GM23338 (cell line): ENCODE measurements at regions not wholly inside any gene's neighbourhood (a gene's known extent, or its start where the extent isn't known, plus 50 kb on each side); places are given as distances from the start of the nearest gene placed in this dataset.

ENCODE experiments used
- ATAC-seq: fragments of 200-7000 bp; cut with Tn5 transposase; 3 replicates; pipeline ENCODE4 v1.9.1; 2020
- DNase-seq: peaks from one replicate; pipeline ENCODE4 v3.0.0-alpha.2; 2015; ENCODE audit warnings: low spot score
- H2AFZ ChIP-seq: fragments of 200-600 bp; sonication (generic); 2 replicates; pipeline ENCODE4 v1.8.0; 2016; ENCODE audit warnings: antibody characterized with exemption, mild to moderate bottlenecking, moderate library complexity
- H3F3A ChIP-seq: fragments of 200-600 bp; sonication (generic); replicated peaks from 2 replicates; pipeline ENCODE4 v1.8.0; 2017; ENCODE audit warnings: antibody characterized with exemption, mixed run types, low read depth
- H3K27ac ChIP-seq: fragments of 200-600 bp; sonication (generic); 2 replicates; pipeline ENCODE4 v1.6.1; 2016; ENCODE audit warnings: low read depth
- H3K27me3 ChIP-seq: fragments of 200-600 bp; sonication (generic); 2 replicates; pipeline ENCODE4 v1.8.0; 2016; ENCODE audit warnings: mild to moderate bottlenecking, mixed run types, moderate library complexity; ENCODE audit not compliant: insufficient read depth
- H3K36me3 ChIP-seq: fragments of 200-600 bp; sonication (generic); 2 replicates; pipeline ENCODE4 v1.8.0; 2016; ENCODE audit warnings: mild to moderate bottlenecking; ENCODE audit not compliant: insufficient read depth
- H3K4me1 ChIP-seq: fragments of 200-600 bp; sonication (generic); 2 replicates; pipeline ENCODE4 v1.8.0; 2016; ENCODE audit warnings: mild to moderate bottlenecking, moderate library complexity; ENCODE audit not compliant: insufficient read depth
- H3K4me2 ChIP-seq: fragments of 200-600 bp; sonication (generic); 2 replicates; pipeline ENCODE4 v1.7.1; 2017; ENCODE audit warnings: mixed run types
- H3K4me3 ChIP-seq: fragments of 200-600 bp; sonication (generic); 2 replicates; pipeline ENCODE4 v1.6.1; 2016; ENCODE audit warnings: mixed run types
- H3K79me2 ChIP-seq: fragments of 200-600 bp; sonication (generic); replicated peaks from 2 replicates; pipeline ENCODE4 v1.8.0; 2017; ENCODE audit warnings: mild to moderate bottlenecking; ENCODE audit not compliant: insufficient read depth
- H3K9me2 ChIP-seq: fragments of 200-600 bp; sonication (generic); 2 replicates; pipeline ENCODE4 v1.8.0; 2017; ENCODE audit not compliant: insufficient read depth
- H4K20me1 ChIP-seq: fragments of 200-600 bp; sonication (generic); replicated peaks from 2 replicates; pipeline ENCODE4 v1.8.0; 2017; ENCODE audit warnings: mild to moderate bottlenecking; ENCODE audit not compliant: insufficient read depth
- H3K27ac Mint-ChIP-seq: 2 replicates; pipeline ENCODE4 v1.8.0; 2020; ENCODE audit warnings: inconsistent platforms, mild to moderate bottlenecking, moderate library complexity, mixed read lengths
- H3K27me3 Mint-ChIP-seq: 3 replicates; pipeline ENCODE4 v1.8.0; 2022; ENCODE audit warnings: low read depth, mild to moderate bottlenecking, moderate library complexity, mixed read lengths, inconsistent platforms; ENCODE audit not compliant: insufficient read depth, poor library complexity
- H3K36me3 Mint-ChIP-seq: 3 replicates; pipeline ENCODE4 v1.8.0; 2021; ENCODE audit warnings: low read depth, mild to moderate bottlenecking, inconsistent platforms, moderate library complexity, mixed read lengths
- H3K4me1 Mint-ChIP-seq: 3 replicates; pipeline ENCODE4 v1.8.0; 2020; ENCODE audit warnings: mild to moderate bottlenecking, inconsistent platforms, mixed read lengths
- H3K4me3 Mint-ChIP-seq: 3 replicates; pipeline ENCODE4 v1.8.0; 2021; ENCODE audit warnings: moderate library complexity, mild to moderate bottlenecking, inconsistent platforms, mixed read lengths
- H3K9me3 Mint-ChIP-seq: 3 replicates; pipeline ENCODE4 v1.8.0; 2020; ENCODE audit warnings: moderate library complexity, mild to moderate bottlenecking, inconsistent platforms, mixed read lengths
- CREB1 ChIP-seq: fragments of 250-450 bp; sonication (Bioruptor Pico); IDR thresholded peaks from 2 replicates; pipeline ENCODE4 v1.5.0; 2020; ENCODE audit warnings: low read depth, mild to moderate bottlenecking, moderate library complexity
- EZH2 ChIP-seq: fragments of 200-600 bp; sonication (generic); IDR thresholded peaks from one replicate; pipeline ENCODE4 v1.8.0; 2017; ENCODE audit warnings: antibody characterized with exemption, mild to moderate bottlenecking, low read depth; ENCODE audit not compliant: unreplicated experiment
- EZH2phosphoT487 ChIP-seq: fragments of 200-600 bp; sonication (generic); IDR thresholded peaks from one replicate; pipeline ENCODE4 v1.8.1; 2018; ENCODE audit warnings: antibody characterized with exemption; ENCODE audit not compliant: unreplicated experiment
- NANOG ChIP-seq: IDR thresholded peaks from 2 replicates; pipeline ENCODE4 v1.6.1; 2016; ENCODE audit warnings: antibody characterized with exemption, borderline replicate concordance
- POLR2AphosphoS5 ChIP-seq: IDR thresholded peaks from 2 replicates; pipeline ENCODE4 v1.6.1; 2016; ENCODE audit warnings: antibody characterized with exemption, low read depth
- STAT1 ChIP-seq: IDR thresholded peaks from one replicate; pipeline ENCODE4 v1.6.1; 2016; ENCODE audit warnings: antibody characterized with exemption; ENCODE audit not compliant: unreplicated experiment
- ZNF114 ChIP-seq: fragments of 250-450 bp; sonication (Bioruptor Pico); IDR thresholded peaks from 2 replicates; pipeline ENCODE4 v1.5.0; 2020; ENCODE audit warnings: mild to moderate bottlenecking, moderate library complexity
- ZNF331 ChIP-seq: fragments of 250-450 bp; sonication (Bioruptor Pico); IDR thresholded peaks from 2 replicates; pipeline ENCODE4 v1.5.0; 2020; ENCODE audit warnings: low read depth, mild to moderate bottlenecking, moderate library complexity
- TF ChIP-seq, protein P1 (sequence below): IDR thresholded peaks from one replicate; pipeline ENCODE4 v1.6.1; 2018; ENCODE audit warnings: antibody characterized with exemption; ENCODE audit not compliant: unreplicated experiment
- TF ChIP-seq, protein P2 (sequence below), 2 experiments: fragments of 200-600 bp in 1 of 2; sonication (generic) in 1 of 2; conservative IDR thresholded peaks; 2 replicates each; pipeline versions ENCODE4 v1.5.1 to v1.6.1; 2016 to 2017; ENCODE audit warnings: antibody characterized with exemption in 2 of 2, low read depth in 2 of 2, mild to moderate bottlenecking in 2 of 2, moderate library complexity in 1 of 2

DNA sequence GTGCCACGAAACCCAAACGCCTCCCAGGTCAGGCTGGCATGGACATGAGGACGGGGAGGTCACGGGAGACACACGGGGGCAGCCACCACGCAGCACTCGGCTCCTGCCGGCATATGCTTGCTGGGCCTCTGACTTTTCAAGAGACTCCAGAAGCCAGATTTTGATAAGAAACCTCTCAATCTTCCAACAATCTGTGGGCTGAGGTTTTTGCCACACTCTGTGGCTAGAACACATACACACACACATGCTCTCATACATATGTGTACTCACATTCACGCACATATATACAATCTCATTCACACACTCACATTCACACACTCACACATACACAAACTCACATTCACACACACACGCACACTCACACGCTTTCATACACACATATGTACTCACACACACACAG is 86.7 kb upstream of the LINGO1 start (continued):
- TF ChIP-seq CREB1 (CRISPR knock-in tag) (no peak), NANOG (no peak), EZH2 (no peak), POLR2AphosphoS5 (no peak), ZNF114 (CRISPR knock-in tag) (no peak)
- TF ChIP-seq, protein P1, sequence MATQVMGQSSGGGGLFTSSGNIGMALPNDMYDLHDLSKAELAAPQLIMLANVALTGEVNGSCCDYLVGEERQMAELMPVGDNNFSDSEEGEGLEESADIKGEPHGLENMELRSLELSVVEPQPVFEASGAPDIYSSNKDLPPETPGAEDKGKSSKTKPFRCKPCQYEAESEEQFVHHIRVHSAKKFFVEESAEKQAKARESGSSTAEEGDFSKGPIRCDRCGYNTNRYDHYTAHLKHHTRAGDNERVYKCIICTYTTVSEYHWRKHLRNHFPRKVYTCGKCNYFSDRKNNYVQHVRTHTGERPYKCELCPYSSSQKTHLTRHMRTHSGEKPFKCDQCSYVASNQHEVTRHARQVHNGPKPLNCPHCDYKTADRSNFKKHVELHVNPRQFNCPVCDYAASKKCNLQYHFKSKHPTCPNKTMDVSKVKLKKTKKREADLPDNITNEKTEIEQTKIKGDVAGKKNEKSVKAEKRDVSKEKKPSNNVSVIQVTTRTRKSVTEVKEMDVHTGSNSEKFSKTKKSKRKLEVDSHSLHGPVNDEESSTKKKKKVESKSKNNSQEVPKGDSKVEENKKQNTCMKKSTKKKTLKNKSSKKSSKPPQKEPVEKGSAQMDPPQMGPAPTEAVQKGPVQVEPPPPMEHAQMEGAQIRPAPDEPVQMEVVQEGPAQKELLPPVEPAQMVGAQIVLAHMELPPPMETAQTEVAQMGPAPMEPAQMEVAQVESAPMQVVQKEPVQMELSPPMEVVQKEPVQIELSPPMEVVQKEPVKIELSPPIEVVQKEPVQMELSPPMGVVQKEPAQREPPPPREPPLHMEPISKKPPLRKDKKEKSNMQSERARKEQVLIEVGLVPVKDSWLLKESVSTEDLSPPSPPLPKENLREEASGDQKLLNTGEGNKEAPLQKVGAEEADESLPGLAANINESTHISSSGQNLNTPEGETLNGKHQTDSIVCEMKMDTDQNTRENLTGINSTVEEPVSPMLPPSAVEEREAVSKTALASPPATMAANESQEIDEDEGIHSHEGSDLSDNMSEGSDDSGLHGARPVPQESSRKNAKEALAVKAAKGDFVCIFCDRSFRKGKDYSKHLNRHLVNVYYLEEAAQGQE: no peak

DNA sequence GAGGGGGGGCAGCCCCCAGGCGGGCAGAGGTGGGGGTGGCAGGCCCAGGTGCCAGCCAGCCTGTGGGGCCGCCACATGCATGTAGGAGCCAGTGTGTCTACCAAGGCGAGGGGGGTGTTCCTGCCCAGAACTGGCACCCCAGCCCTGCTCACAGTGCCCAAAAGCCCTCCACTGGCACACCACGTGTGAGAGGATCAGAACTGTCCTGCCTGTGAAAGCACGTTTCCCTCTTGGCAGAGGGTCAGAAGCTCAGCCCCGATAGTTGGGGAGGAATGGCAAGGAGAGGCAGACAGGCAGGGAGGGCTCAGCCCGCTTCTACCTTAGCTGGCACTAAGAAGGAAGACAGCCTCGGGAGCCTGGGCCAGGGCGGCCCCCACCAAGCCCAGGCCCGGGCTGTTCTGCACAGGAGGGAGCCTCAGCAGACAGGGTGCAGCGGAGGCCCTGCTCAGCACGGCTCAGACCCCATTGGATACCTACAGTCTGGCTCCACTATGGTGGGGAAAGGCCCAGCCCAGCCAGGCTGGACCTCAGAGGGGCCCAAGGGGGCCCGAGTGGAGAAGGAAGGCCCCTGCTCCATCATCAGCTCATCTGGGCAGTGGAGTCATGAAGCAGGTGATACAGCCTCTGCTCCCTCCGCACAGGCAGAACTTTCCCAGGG is 84.8 kb upstream of the LINGO1 start:
- Histone ChIP-seq H3K4me1 (no peaks in the 10 kb centered on the region), H3K79me2 (no peaks in the 10 kb centered on the region), H3K4me3 (no peak overlapping the region), H3K27ac (no peak overlapping the region), H3F3A (no peaks in the 10 kb centered on the region), H3K9me2 (no peaks in the 10 kb centered on the region), H2AFZ (no peak overlapping the region), H3K27me3 (no peaks in the 10 kb centered on the region), H4K20me1 (no peaks in the 10 kb centered on the region), H3K4me2 (no peak overlapping the region), H3K36me3 (no peaks in the 10 kb centered on the region)
- Mint-ChIP-seq H3K9me3 (no peaks in the 10 kb centered on the region), H3K4me1 (peaks cover 20% of the 10 kb centered on the region), H3K4me3 (no peak overlapping the region), H3K27ac (no peak overlapping the region), H3K27me3 (peaks cover 5% of the 10 kb centered on the region), H3K36me3 (no peaks in the 10 kb centered on the region)
- DNase-seq (no peak), ATAC-seq (no peak)
- TF ChIP-seq, protein P1: no peak
- TF ChIP-seq ZNF114 (CRISPR knock-in tag) (no peak), POLR2AphosphoS5 (no peak), ZNF331 (CRISPR knock-in tag) (no peak), CREB1 (CRISPR knock-in tag) (no peak), STAT1 (no peak), EZH2phosphoT487 (no peak), EZH2 (no peak)
- TF ChIP-seq, protein P2, sequence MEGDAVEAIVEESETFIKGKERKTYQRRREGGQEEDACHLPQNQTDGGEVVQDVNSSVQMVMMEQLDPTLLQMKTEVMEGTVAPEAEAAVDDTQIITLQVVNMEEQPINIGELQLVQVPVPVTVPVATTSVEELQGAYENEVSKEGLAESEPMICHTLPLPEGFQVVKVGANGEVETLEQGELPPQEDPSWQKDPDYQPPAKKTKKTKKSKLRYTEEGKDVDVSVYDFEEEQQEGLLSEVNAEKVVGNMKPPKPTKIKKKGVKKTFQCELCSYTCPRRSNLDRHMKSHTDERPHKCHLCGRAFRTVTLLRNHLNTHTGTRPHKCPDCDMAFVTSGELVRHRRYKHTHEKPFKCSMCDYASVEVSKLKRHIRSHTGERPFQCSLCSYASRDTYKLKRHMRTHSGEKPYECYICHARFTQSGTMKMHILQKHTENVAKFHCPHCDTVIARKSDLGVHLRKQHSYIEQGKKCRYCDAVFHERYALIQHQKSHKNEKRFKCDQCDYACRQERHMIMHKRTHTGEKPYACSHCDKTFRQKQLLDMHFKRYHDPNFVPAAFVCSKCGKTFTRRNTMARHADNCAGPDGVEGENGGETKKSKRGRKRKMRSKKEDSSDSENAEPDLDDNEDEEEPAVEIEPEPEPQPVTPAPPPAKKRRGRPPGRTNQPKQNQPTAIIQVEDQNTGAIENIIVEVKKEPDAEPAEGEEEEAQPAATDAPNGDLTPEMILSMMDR (conservative IDR thresholded peaks at IDR 0.05; ENCODE audit: low read depth in 2 of 2): no peak
